Stomach (tissue), 8 donors: ENCODE measurements at regions not wholly inside any gene's neighbourhood (a gene's known extent, or its start where the extent isn't known, plus 50 kb on each side); places are given as distances from the start of the nearest gene placed in this dataset.

Source experiments
- DNase-seq, 2 donors: peaks; one replicate each; pipeline versions ENCODE4 v3.0.0 to v3.0.0-alpha.2; 2013 to 2019
- H3K27ac ChIP-seq, 5 donors: fragments of 200-600 bp in 4 of 5; sonication (generic) in 4 of 5; one replicate each; pipeline ENCODE4 v1.5.1; 2013 to 2019; ENCODE audit warnings: mild to moderate bottlenecking in 1 of 5, moderate library complexity in 1 of 5
- H3K27me3 ChIP-seq, 3 donors: fragments of 200-600 bp; sonication (generic); one replicate each; pipeline ENCODE4 v1.5.1; 2017 to 2019; ENCODE audit warnings: mixed run types in 1 of 3
- H3K36me3 ChIP-seq, 4 donors: fragments of 200-600 bp; sonication (generic); 1 replicate in 3 of 4; 2 replicates in 1 of 4; pipeline ENCODE4 v1.5.1; 2016 to 2019
- H3K4me1 ChIP-seq, 4 donors: fragments of 200-600 bp; sonication (generic); one replicate each; pipeline ENCODE4 v1.5.1; 2016 to 2019
- H3K4me3 ChIP-seq, 4 donors: fragments of 200-600 bp; sonication (generic) in 3 of 4; one replicate each; pipeline ENCODE4 v1.5.1; 2016 to 2019; ENCODE audit warnings: mild to moderate bottlenecking in 1 of 4
- H3K9me3 ChIP-seq, 4 donors: fragments of 200-600 bp; sonication (generic); one replicate each; pipeline ENCODE4 v1.5.1; 2016 to 2019
- EP300 ChIP-seq: sonication (generic); formaldehyde crosslinking; IDR thresholded peaks from one replicate; pipeline ENCODE4 v1.6.1; 2017; ENCODE audit warnings: antibody characterized with exemption
- POLR2A ChIP-seq, 4 donors: fragments of 450-650 bp; IDR thresholded peaks; one replicate each; pipeline ENCODE4 v1.6.1; 2016; ENCODE audit warnings: antibody characterized with exemption in 4 of 4, control low read depth in 2 of 4, mild to moderate bottlenecking in 1 of 4, moderate library complexity in 1 of 4
- POLR2AphosphoS5 ChIP-seq, 3 donors: sonication (generic); formaldehyde crosslinking; IDR thresholded peaks; one replicate each; pipeline ENCODE4 v1.6.1; 2016; ENCODE audit warnings: antibody characterized with exemption in 3 of 3
- WGBS, 5 donors: extraction: QIAGEN DNeasy Blood & Tissue Kit in 3 of 5; methylation state at CpG; one replicate each; pipeline versions ENCODE4 v1.1.5 to v1.1.7; 2013 to 2018; 5-methylcytosine and 5-hydroxymethylcytosine counted together
- intact Hi-C: fragments of 100-400 bp; cut with DNase I; formaldehyde crosslinking; loops from one replicate; pipeline ENCODE4 v1.15.1; 2023; ENCODE audit warnings: low total_unique reads
- TF ChIP-seq, protein P1 (sequence below), 7 experiments: fragments of 450-650 bp in 4 of 7; fragments of 200-600 bp in 3 of 7; sonication (generic) in 3 of 7; IDR thresholded peaks; one replicate each; pipeline ENCODE4 v1.5.1; 2016 to 2019; ENCODE audit warnings: antibody characterized with exemption in 7 of 7, control low read depth in 2 of 7, mild to moderate bottlenecking in 1 of 7
- donor health status: healthy with polysubstance abuse.
- donor health status: Bipolar disorder and iron deficiency.
- donor health status: healthy.

DNA sequence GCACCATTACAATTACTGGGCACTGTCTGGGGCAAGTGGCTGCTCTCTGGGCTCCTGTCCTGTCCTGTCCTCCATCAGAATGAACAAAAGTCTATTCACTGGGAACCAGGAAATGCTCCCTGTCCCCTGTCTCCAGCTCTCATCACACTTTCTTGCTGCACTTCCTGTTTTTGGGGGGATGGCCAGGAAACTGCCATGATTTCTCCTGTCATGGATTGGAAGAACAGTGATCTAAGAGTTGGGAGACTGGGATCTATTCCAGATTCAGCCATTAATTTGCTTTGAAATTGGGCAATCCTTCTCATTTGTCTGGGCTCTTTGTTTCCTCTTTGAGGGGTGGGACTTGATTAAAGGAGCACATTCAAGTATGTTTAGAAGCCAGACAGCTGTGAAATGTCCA is 61.4 kb upstream of the KIRREL3 start:
- Histone ChIP-seq H3K27ac (no peak overlapping the region), H3K4me1 (no peaks in the 10 kb centered on the region), H3K27me3 (peaks cover 0 to 6% (median 0%) of the 10 kb centered on the region in 3 donors), H3K9me3 (no peaks in the 10 kb centered on the region), H3K36me3 (no peaks in the 10 kb centered on the region), H3K4me3 (no peak overlapping the region)
- no peak for DNase-seq
- no peak for TF ChIP-seq EP300
- TF ChIP-seq POLR2AphosphoS5 (IDR thresholded peaks at IDR 0.05), result no peak
- TF ChIP-seq, protein P1, sequence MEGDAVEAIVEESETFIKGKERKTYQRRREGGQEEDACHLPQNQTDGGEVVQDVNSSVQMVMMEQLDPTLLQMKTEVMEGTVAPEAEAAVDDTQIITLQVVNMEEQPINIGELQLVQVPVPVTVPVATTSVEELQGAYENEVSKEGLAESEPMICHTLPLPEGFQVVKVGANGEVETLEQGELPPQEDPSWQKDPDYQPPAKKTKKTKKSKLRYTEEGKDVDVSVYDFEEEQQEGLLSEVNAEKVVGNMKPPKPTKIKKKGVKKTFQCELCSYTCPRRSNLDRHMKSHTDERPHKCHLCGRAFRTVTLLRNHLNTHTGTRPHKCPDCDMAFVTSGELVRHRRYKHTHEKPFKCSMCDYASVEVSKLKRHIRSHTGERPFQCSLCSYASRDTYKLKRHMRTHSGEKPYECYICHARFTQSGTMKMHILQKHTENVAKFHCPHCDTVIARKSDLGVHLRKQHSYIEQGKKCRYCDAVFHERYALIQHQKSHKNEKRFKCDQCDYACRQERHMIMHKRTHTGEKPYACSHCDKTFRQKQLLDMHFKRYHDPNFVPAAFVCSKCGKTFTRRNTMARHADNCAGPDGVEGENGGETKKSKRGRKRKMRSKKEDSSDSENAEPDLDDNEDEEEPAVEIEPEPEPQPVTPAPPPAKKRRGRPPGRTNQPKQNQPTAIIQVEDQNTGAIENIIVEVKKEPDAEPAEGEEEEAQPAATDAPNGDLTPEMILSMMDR (IDR thresholded peaks at IDR 0.05), result no peak
- no peak for TF ChIP-seq POLR2A (IDR thresholded peaks at IDR 0.05)
- intact Hi-C loops, result no loop called here

DNA sequence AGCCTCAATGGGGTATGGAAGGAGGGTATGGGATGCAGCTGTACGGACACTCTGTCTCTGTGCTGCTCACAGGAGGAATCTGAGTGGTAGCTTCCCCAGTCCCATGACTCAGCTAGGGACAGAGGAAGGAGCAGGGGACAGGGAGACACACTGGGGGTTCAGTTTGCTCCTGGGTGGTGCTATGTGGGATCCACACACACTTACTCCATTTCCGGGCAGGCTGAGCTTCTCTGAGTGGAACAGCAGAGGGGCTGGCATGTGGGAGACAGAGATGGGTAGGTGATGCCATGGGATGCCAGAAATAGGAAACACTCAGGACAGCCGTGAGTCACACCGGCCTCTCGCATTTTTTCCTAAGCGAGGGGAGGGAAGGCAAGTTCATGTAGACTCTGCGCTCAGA is 59.2 kb upstream of the KIRREL3 start:
- no peak for DNase-seq
- no peaks in the 10 kb centered on the region for H3K36me3 ChIP-seq
- H3K4me3 ChIP-seq, result no peak overlapping the region
- WGBS, 5 donors, result 84 to 89% (median 86%) methylated on average over 7 of the region's 7 CpGs
- no peaks in the 10 kb centered on the region for H3K9me3 ChIP-seq
- TF ChIP-seq EP300 (no peak), POLR2AphosphoS5 (IDR thresholded peaks at IDR 0.05) (no peak), POLR2A (IDR thresholded peaks at IDR 0.05) (no peak)
- TF ChIP-seq, protein P1 (IDR thresholded peaks at IDR 0.05), result no peak
- H3K27me3 ChIP-seq, result peaks cover 0 to 6% (median 0%) of the 10 kb centered on the region in 3 donors
- intact Hi-C loops, result no loop called here
- no peaks in the 10 kb centered on the region for H3K4me1 ChIP-seq
- H3K27ac ChIP-seq, result no peak overlapping the region

DNA sequence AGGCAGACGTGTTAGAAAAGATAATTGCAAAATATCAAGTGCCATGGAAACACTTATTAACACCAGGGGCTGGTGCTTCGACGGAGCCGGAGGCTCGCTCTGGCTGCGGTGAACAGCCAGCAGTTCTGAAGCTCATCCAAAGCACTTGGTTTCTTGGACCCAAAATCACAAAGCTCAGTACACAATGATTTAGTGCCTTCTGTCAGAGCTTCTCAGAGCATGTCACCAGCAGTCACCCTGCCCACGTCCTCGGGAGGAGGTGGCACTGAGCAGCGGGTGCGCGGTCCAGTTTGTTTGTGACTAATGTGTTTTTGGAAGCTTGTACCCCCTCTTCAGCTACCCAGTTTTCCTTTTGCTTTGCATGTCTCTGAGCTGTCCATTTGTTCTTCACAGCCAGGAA is 58.7 kb upstream of the KIRREL3 start:
- H3K4me3 ChIP-seq, result no peak overlapping the region
- peaks cover 0 to 6% (median 0%) of the 10 kb centered on the region in 3 donors for H3K27me3 ChIP-seq
- H3K36me3 ChIP-seq, result no peaks in the 10 kb centered on the region
- no peak for DNase-seq
- intact Hi-C loops, result no loop called here
- H3K9me3 ChIP-seq, result no peaks in the 10 kb centered on the region
- no peak for TF ChIP-seq POLR2A (IDR thresholded peaks at IDR 0.05)
- TF ChIP-seq EP300, result no peak
- no peak for TF ChIP-seq POLR2AphosphoS5 (IDR thresholded peaks at IDR 0.05)
- TF ChIP-seq, protein P1 (IDR thresholded peaks at IDR 0.05), result no peak
- H3K4me1 ChIP-seq, result no peaks in the 10 kb centered on the region
- WGBS, 5 donors, result 82 to 89% (median 85%) methylated on average over 11 of the region's 11 CpGs
- H3K27ac ChIP-seq, result no peak overlapping the region

- no peak for DNase-seq
- 67 to 83% (median 79%) methylated on average over 2 of the region's 2 CpGs for WGBS, 5 donors
- intact Hi-C loops, result no loop called here
- H3K27ac ChIP-seq, result no peak overlapping the region
- H3K4me1 ChIP-seq, result no peaks in the 10 kb centered on the region
- H3K27me3 ChIP-seq, result peaks cover 0 to 6% (median 0%) of the 10 kb centered on the region in 3 donors
- H3K36me3 ChIP-seq, result no peaks in the 10 kb centered on the region
- no peak overlapping the region for H3K4me3 ChIP-seq
- no peaks in the 10 kb centered on the region for H3K9me3 ChIP-seq
- TF ChIP-seq EP300 (no peak), POLR2A (IDR thresholded peaks at IDR 0.05) (no peak), POLR2AphosphoS5 (IDR thresholded peaks at IDR 0.05) (no peak)
- TF ChIP-seq, protein P1 (IDR thresholded peaks at IDR 0.05), result no peak
These were observed 58.0 kb upstream of the KIRREL3 start for GRCh38 chr11:127058524-127058923.
